ENCODE measurements at regions not wholly inside any gene's neighbourhood (a gene's known extent, or its start where the extent isn't known, plus 50 kb on each side); places are given as distances from the start of the nearest gene placed in this dataset.

DNA sequence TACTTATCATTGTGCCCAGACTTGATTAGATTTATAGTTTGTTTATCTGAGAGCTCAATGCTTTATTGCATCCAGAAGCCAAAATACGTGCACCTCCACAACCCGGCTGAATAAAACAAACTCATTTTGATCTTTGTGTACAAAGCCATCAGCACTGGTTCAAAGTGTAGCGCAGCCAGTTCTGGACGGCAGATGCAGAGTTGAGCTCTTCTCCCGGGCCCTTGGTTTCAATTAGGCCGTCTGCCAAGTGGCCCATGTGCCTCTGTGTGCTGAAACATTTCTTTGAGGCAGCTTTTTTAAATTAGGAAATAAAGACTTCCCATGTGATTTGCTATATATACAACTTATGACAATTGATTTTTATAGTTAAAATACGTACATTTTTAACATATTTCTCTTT lies 96.2 kb upstream of the RSPO3 start:
- H3K4me3 Mint-ChIP-seq, result no peak overlapping the region
- no peak for ATAC-seq
- 78% methylated on average over 6 of the region's 7 CpGs for WGBS (ENCODE audit: insufficient coverage)

DNA sequence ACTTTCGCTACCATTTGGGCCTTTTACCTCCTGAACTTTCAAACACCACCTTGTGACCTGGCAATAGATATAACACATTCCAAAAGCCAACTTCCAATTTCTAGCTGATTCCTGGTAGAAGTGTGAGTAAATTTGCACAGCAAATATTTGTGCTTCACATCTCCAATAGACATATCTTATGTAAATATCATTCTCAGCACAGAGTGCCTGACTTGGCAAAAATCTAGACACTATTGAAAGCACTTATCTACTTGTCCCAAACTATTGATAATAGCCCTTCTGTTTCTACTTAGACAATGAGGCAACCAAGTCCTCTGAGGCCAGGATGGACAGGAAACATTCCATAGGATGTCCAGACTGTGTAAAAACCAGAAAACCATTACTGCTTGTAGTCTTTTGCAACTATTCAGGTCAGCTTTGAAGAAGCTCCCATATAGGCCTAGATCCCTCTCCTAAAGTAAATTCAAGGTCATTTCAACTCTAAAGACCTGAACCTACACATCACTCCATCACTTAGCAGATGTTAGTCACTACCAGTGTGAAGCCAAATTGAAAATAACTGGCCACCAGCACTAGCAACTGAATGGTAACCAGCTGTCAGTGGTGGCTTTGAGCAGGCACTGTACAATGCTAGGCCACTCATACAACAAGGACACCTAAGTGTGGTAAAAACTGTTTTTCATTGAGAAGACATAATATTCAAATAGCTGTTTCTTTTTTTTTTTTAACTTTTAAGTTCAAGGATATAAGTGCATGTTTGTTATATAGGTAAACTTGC lies 95.3 kb upstream of the RSPO3 start:
- no peaks in the 10 kb centered on the region for H3K27me3 Mint-ChIP-seq (ENCODE audit: low read depth in 2 of 2)
- 88% methylated on average over 1 of the region's 1 CpG for WGBS (ENCODE audit: insufficient coverage)
- no peak overlapping the region for H3K4me3 ChIP-seq (ENCODE audit: low read length)

More for the DNA sequence above, 96.2 kb upstream of the RSPO3 start:
- no peaks in the 10 kb centered on the region for H3K36me3 ChIP-seq (ENCODE audit: control insufficient read depth, insufficient read depth, low read length)
- TF ChIP-seq, protein P1, sequence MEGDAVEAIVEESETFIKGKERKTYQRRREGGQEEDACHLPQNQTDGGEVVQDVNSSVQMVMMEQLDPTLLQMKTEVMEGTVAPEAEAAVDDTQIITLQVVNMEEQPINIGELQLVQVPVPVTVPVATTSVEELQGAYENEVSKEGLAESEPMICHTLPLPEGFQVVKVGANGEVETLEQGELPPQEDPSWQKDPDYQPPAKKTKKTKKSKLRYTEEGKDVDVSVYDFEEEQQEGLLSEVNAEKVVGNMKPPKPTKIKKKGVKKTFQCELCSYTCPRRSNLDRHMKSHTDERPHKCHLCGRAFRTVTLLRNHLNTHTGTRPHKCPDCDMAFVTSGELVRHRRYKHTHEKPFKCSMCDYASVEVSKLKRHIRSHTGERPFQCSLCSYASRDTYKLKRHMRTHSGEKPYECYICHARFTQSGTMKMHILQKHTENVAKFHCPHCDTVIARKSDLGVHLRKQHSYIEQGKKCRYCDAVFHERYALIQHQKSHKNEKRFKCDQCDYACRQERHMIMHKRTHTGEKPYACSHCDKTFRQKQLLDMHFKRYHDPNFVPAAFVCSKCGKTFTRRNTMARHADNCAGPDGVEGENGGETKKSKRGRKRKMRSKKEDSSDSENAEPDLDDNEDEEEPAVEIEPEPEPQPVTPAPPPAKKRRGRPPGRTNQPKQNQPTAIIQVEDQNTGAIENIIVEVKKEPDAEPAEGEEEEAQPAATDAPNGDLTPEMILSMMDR (IDR thresholded peaks at IDR 0.05), result no peak
- no peaks in the 10 kb centered on the region for H3K9me3 ChIP-seq (ENCODE audit: control insufficient read depth, insufficient read depth, low read length)
- intact Hi-C loops (cut with micrococcal nuclease), result no loop called here
- Mint-ChIP-seq H3K4me1 (no peaks in the 10 kb centered on the region), H3K36me3 (no peaks in the 10 kb centered on the region), H3K9me3 (peaks cover 0 to 2% of the 10 kb centered on the region in 2 donors), H3K27me3 (ENCODE audit: low read depth in 2 of 2) (no peaks in the 10 kb centered on the region), H3K27ac (no peak overlapping the region)
- no peak overlapping the region for H3K4me3 ChIP-seq (ENCODE audit: low read length)
- no peaks in the 10 kb centered on the region for H3K27me3 ChIP-seq (ENCODE audit: control insufficient read depth, insufficient read depth, low read length)
- H3K27ac ChIP-seq (ENCODE audit: low read length), result no peak overlapping the region
- no peaks in the 10 kb centered on the region for H3K4me1 ChIP-seq (ENCODE audit: control insufficient read depth, insufficient read depth, low read length)
- no peak for DNase-seq

DNA sequence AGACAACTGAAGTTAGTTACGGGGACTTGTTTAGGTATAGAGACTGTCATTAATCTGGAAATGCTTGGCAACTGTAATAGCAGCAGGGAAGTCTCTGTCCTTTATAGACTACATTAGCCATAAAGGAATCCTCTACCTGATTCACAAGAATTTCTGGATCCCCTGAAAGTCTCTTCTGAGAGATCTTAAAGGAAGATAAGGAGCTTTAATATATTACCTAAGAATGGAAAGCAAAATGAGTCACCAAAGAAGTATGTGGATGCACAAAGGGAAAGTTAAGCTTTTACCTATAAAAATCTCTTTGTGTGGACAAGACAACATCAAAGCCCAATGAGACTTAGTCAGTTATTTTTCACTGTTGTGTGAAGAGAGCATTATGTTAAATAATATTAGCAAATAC lies 92.2 kb upstream of the RSPO3 start:
- no peaks in the 10 kb centered on the region for H3K9me3 ChIP-seq (ENCODE audit: control insufficient read depth, insufficient read depth, low read length)
- no CpG with 5 or more reads among the region's 1 CpG for WGBS (ENCODE audit: insufficient coverage)
- no peak overlapping the region for H3K27ac Mint-ChIP-seq
- H3K36me3 Mint-ChIP-seq, result no peaks in the 10 kb centered on the region
- H3K4me3 ChIP-seq (ENCODE audit: low read length), result no peak overlapping the region
- no peaks in the 10 kb centered on the region for H3K36me3 ChIP-seq (ENCODE audit: control insufficient read depth, insufficient read depth, low read length)
- intact Hi-C loops (cut with micrococcal nuclease), result no loop called here
- no peak overlapping the region for H3K27ac ChIP-seq (ENCODE audit: low read length)
- ATAC-seq (no peak), DNase-seq (no peak)
- TF ChIP-seq, protein P1 (IDR thresholded peaks at IDR 0.05), result no peak
- no peaks in the 10 kb centered on the region for H3K27me3 Mint-ChIP-seq (ENCODE audit: low read depth in 2 of 2)
- H3K4me3 Mint-ChIP-seq, result no peak overlapping the region
- H3K9me3 Mint-ChIP-seq, result peaks cover 2 to 4% of the 10 kb centered on the region in 2 donors
- H3K4me1 Mint-ChIP-seq, result no peaks in the 10 kb centered on the region
- no peaks in the 10 kb centered on the region for H3K27me3 ChIP-seq (ENCODE audit: control insufficient read depth, insufficient read depth, low read length)
- no peaks in the 10 kb centered on the region for H3K4me1 ChIP-seq (ENCODE audit: control insufficient read depth, insufficient read depth, low read length)

More for the DNA sequence above, 95.3 kb upstream of the RSPO3 start:
- TF ChIP-seq, protein P1 (IDR thresholded peaks at IDR 0.05), result no peak
- DNase-seq (no peak), ATAC-seq (no peak)
- H3K27ac Mint-ChIP-seq, result no peak overlapping the region
- H3K4me3 Mint-ChIP-seq, result no peak overlapping the region
- H3K36me3 Mint-ChIP-seq, result no peaks in the 10 kb centered on the region
- intact Hi-C loops (cut with micrococcal nuclease), result no loop called here
- H3K4me1 Mint-ChIP-seq, result no peaks in the 10 kb centered on the region
- H3K9me3 Mint-ChIP-seq, result peaks cover 0 to 4% of the 10 kb centered on the region in 2 donors
- Histone ChIP-seq H3K4me1 (ENCODE audit: control insufficient read depth, insufficient read depth, low read length) (no peaks in the 10 kb centered on the region), H3K9me3 (ENCODE audit: control insufficient read depth, insufficient read depth, low read length) (no peaks in the 10 kb centered on the region), H3K36me3 (ENCODE audit: control insufficient read depth, insufficient read depth, low read length) (no peaks in the 10 kb centered on the region), H3K27me3 (ENCODE audit: control insufficient read depth, insufficient read depth, low read length) (no peaks in the 10 kb centered on the region), H3K27ac (ENCODE audit: low read length) (no peak overlapping the region)

DNA sequence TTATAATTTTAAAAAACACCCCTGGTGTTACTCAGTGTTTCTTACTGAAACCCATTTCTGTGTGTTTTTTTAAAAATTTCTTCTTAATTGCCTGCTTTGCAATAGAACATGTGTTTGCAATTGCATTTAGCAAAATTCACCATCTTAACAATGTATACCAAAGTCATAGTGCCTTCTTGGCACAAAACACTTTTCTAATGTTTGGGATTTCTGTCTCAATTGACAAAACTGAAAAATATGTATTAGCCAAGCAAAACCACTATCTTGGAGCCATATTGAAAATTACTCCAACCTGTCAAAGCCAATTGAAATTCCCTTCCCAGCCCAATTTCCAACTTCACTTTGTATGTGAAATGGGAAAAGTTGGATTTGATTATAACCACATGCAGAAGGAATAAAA lies 88.4 kb upstream of the RSPO3 start:
- Histone ChIP-seq H3K4me1 (ENCODE audit: control insufficient read depth, insufficient read depth, low read length) (no peaks in the 10 kb centered on the region), H3K27me3 (ENCODE audit: control insufficient read depth, insufficient read depth, low read length) (no peaks in the 10 kb centered on the region), H3K4me3 (ENCODE audit: low read length) (no peak overlapping the region), H3K36me3 (ENCODE audit: control insufficient read depth, insufficient read depth, low read length) (no peaks in the 10 kb centered on the region), H3K27ac (ENCODE audit: low read length) (no peak overlapping the region), H3K9me3 (ENCODE audit: control insufficient read depth, insufficient read depth, low read length) (no peaks in the 10 kb centered on the region)
- Mint-ChIP-seq H3K4me3 (no peak overlapping the region), H3K27ac (no peak overlapping the region), H3K36me3 (no peaks in the 10 kb centered on the region), H3K9me3 (peaks cover 2 to 4% of the 10 kb centered on the region in 2 donors), H3K4me1 (no peaks in the 10 kb centered on the region), H3K27me3 (ENCODE audit: low read depth in 2 of 2) (no peaks in the 10 kb centered on the region)
- intact Hi-C loops (cut with micrococcal nuclease), result no loop called here
- ATAC-seq (no peak), DNase-seq (no peak)
- TF ChIP-seq, protein P1 (IDR thresholded peaks at IDR 0.05), result no peak
